DND-41 (cell line): ENCODE measurements at regions not wholly inside any gene's neighbourhood (a gene's known extent, or its start where the extent isn't known, plus 50 kb on each side); places are given as distances from the start of the nearest gene placed in this dataset.

Experiments used
- ATAC-seq: fragments of 200-7000 bp; cut with Tn5 transposase; 3 replicates; pipeline ENCODE4 v1.9.1; 2021; ENCODE audit warnings: low read depth; ENCODE audit not compliant: insufficient read depth
- DNase-seq: peaks from one replicate; pipeline ENCODE4 v3.0.0-alpha.2; 2020
- H2AFZ ChIP-seq: 2 replicates; pipeline ENCODE4 v1.6.0; 2012; ENCODE audit warnings: low read depth, low read length
- H3K27ac ChIP-seq: 2 replicates; pipeline ENCODE4 v1.5.1; 2012; ENCODE audit warnings: low read length, inconsistent platforms
- H3K27me3 ChIP-seq: fragments of 200-600 bp; sonication (generic); 2 replicates; pipeline ENCODE4 v1.6.0; 2012; ENCODE audit warnings: low read length, mild to moderate bottlenecking, inconsistent platforms; ENCODE audit not compliant: insufficient read depth, poor library complexity
- H3K36me3 ChIP-seq: 2 replicates; pipeline ENCODE4 v1.5.1; 2012; ENCODE audit warnings: low read length, inconsistent platforms; ENCODE audit not compliant: insufficient read depth
- H3K4me1 ChIP-seq: 2 replicates; pipeline ENCODE4 v1.5.1; 2012; ENCODE audit warnings: mild to moderate bottlenecking, low read length; ENCODE audit not compliant: insufficient read depth
- H3K4me2 ChIP-seq: 2 replicates; pipeline ENCODE4 v1.6.0; 2012; ENCODE audit warnings: mild to moderate bottlenecking, moderate library complexity, low read length, inconsistent platforms; ENCODE audit not compliant: insufficient read depth
- H3K4me3 ChIP-seq, 2 experiments: fragments of 200-600 bp in 1 of 2; shearing (Covaris generic) in 1 of 2; 2 replicates each; pipeline ENCODE4 v1.5.1; 2012 to 2016; ENCODE audit warnings: inconsistent platforms in 2 of 2, low read length in 2 of 2, mild to moderate bottlenecking in 2 of 2, low read depth in 1 of 2, moderate library complexity in 1 of 2
- H3K79me2 ChIP-seq: 2 replicates; pipeline ENCODE4 v1.6.0; 2012; ENCODE audit warnings: low read length, inconsistent platforms; ENCODE audit not compliant: insufficient read depth
- H3K9ac ChIP-seq: 2 replicates; pipeline ENCODE4 v1.6.0; 2012; ENCODE audit warnings: low read depth, mild to moderate bottlenecking, inconsistent platforms, low read length, moderate library complexity
- H3K9me3 ChIP-seq: 2 replicates; pipeline ENCODE4 v1.5.1; 2012; ENCODE audit warnings: low read length, moderate library complexity, mild to moderate bottlenecking, inconsistent platforms; ENCODE audit not compliant: insufficient read depth, severe bottlenecking
- H4K20me1 ChIP-seq: 2 replicates; pipeline ENCODE4 v1.6.0; 2012; ENCODE audit warnings: low read length; ENCODE audit not compliant: insufficient read depth
- CTCF ChIP-seq: IDR thresholded peaks from 2 replicates; pipeline ENCODE4 v1.5.1; 2012; ENCODE audit warnings: borderline replicate concordance, low read length, moderate library complexity, mild to moderate bottlenecking; ENCODE audit not compliant: poor library complexity, severe bottlenecking; ENCODE audit errors: extremely low read depth
- EZH2 ChIP-seq: IDR thresholded peaks from 3 replicates; pipeline ENCODE4 v1.6.1; 2012; ENCODE audit warnings: borderline replicate concordance, low read depth, mild to moderate bottlenecking, moderate library complexity, low read length, inconsistent platforms; ENCODE audit not compliant: severe bottlenecking

- Histone ChIP-seq H3K36me3 (no peaks in the 10 kb centered on the region), H3K79me2 (no peaks in the 10 kb centered on the region), H3K27ac (no peak overlapping the region), H3K27me3 (no peaks in the 10 kb centered on the region), H2AFZ (no peak overlapping the region), H3K9me3 (no peaks in the 10 kb centered on the region), H3K4me2 (no peak overlapping the region), H3K4me1 (no peaks in the 10 kb centered on the region), H3K4me3 (no peak overlapping the region), H3K9ac (no peak overlapping the region), H4K20me1 (no peaks in the 10 kb centered on the region)
- no peak for DNase-seq
- TF ChIP-seq EZH2 = no peak
- no peak for TF ChIP-seq CTCF
- no peak for ATAC-seq
Observed at GRCh38 chr13:32866921-32867320, 149.3 kb upstream of the KL start.

- Histone ChIP-seq H3K79me2 (no peaks in the 10 kb centered on the region), H3K4me1 (no peaks in the 10 kb centered on the region), H3K9ac (no peak overlapping the region), H3K27ac (no peak overlapping the region), H2AFZ (no peak overlapping the region), H3K27me3 (no peaks in the 10 kb centered on the region), H3K9me3 (no peaks in the 10 kb centered on the region), H3K4me3 (no peak overlapping the region), H3K4me2 (no peak overlapping the region), H3K36me3 (no peaks in the 10 kb centered on the region), H4K20me1 (no peaks in the 10 kb centered on the region)
- TF ChIP-seq EZH2 (no peak), CTCF (no peak)
- ATAC-seq (no peak), DNase-seq (no peak)
Observed at GRCh38 chr13:32877491-32877890, 138.7 kb upstream of the KL start.

- no peaks in the 10 kb centered on the region for H3K4me1 ChIP-seq
- H3K79me2 ChIP-seq = no peaks in the 10 kb centered on the region
- H3K4me2 ChIP-seq = no peak overlapping the region
- no peak overlapping the region for H3K27ac ChIP-seq
- no peak overlapping the region for H3K4me3 ChIP-seq
- H4K20me1 ChIP-seq = no peaks in the 10 kb centered on the region
- no peaks in the 10 kb centered on the region for H3K9me3 ChIP-seq
- H3K36me3 ChIP-seq = no peaks in the 10 kb centered on the region
- ATAC-seq (no peak), DNase-seq (no peak)
- H3K27me3 ChIP-seq = no peaks in the 10 kb centered on the region
- TF ChIP-seq CTCF (no peak), EZH2 (no peak)
- H3K9ac ChIP-seq = no peak overlapping the region
- H2AFZ ChIP-seq = no peak overlapping the region
Observed at GRCh38 chr13:32878163-32878562, 138.1 kb upstream of the KL start.

GRCh38 chr13:32880636-32881035, 135.6 kb upstream of the KL start:
- H2AFZ ChIP-seq = no peak overlapping the region
- H3K27ac ChIP-seq = no peak overlapping the region
- DNase-seq (no peak), ATAC-seq (no peak)
- no peaks in the 10 kb centered on the region for H3K9me3 ChIP-seq
- H3K9ac ChIP-seq = no peak overlapping the region
- H3K36me3 ChIP-seq = no peaks in the 10 kb centered on the region
- H3K4me1 ChIP-seq = no peaks in the 10 kb centered on the region
- H3K4me2 ChIP-seq = no peak overlapping the region
- H3K79me2 ChIP-seq = no peaks in the 10 kb centered on the region
- H3K27me3 ChIP-seq = no peaks in the 10 kb centered on the region
- TF ChIP-seq EZH2 (no peak), CTCF (no peak)
- no peaks in the 10 kb centered on the region for H4K20me1 ChIP-seq
- no peak overlapping the region for H3K4me3 ChIP-seq
